GM23338 (cell line): ENCODE measurements at regions not wholly inside any gene's neighbourhood (a gene's known extent, or its start where the extent isn't known, plus 50 kb on each side); places are given as distances from the start of the nearest gene placed in this dataset.

Source experiments
- ATAC-seq: fragments of 200-7000 bp; cut with Tn5 transposase; 3 replicates; pipeline ENCODE4 v1.9.1; 2020
- DNase-seq: peaks from one replicate; pipeline ENCODE4 v3.0.0-alpha.2; 2015; ENCODE audit warnings: low spot score
- H2AFZ ChIP-seq: fragments of 200-600 bp; sonication (generic); 2 replicates; pipeline ENCODE4 v1.8.0; 2016; ENCODE audit warnings: antibody characterized with exemption, mild to moderate bottlenecking, moderate library complexity
- H3F3A ChIP-seq: fragments of 200-600 bp; sonication (generic); replicated peaks from 2 replicates; pipeline ENCODE4 v1.8.0; 2017; ENCODE audit warnings: antibody characterized with exemption, mixed run types, low read depth
- H3K27ac ChIP-seq: fragments of 200-600 bp; sonication (generic); 2 replicates; pipeline ENCODE4 v1.6.1; 2016; ENCODE audit warnings: low read depth
- H3K27me3 ChIP-seq: fragments of 200-600 bp; sonication (generic); 2 replicates; pipeline ENCODE4 v1.8.0; 2016; ENCODE audit warnings: mild to moderate bottlenecking, mixed run types, moderate library complexity; ENCODE audit not compliant: insufficient read depth
- H3K36me3 ChIP-seq: fragments of 200-600 bp; sonication (generic); 2 replicates; pipeline ENCODE4 v1.8.0; 2016; ENCODE audit warnings: mild to moderate bottlenecking; ENCODE audit not compliant: insufficient read depth
- H3K4me1 ChIP-seq: fragments of 200-600 bp; sonication (generic); 2 replicates; pipeline ENCODE4 v1.8.0; 2016; ENCODE audit warnings: mild to moderate bottlenecking, moderate library complexity; ENCODE audit not compliant: insufficient read depth
- H3K4me2 ChIP-seq: fragments of 200-600 bp; sonication (generic); 2 replicates; pipeline ENCODE4 v1.7.1; 2017; ENCODE audit warnings: mixed run types
- H3K4me3 ChIP-seq: fragments of 200-600 bp; sonication (generic); 2 replicates; pipeline ENCODE4 v1.6.1; 2016; ENCODE audit warnings: mixed run types
- H3K79me2 ChIP-seq: fragments of 200-600 bp; sonication (generic); replicated peaks from 2 replicates; pipeline ENCODE4 v1.8.0; 2017; ENCODE audit warnings: mild to moderate bottlenecking; ENCODE audit not compliant: insufficient read depth
- H3K9me2 ChIP-seq: fragments of 200-600 bp; sonication (generic); 2 replicates; pipeline ENCODE4 v1.8.0; 2017; ENCODE audit not compliant: insufficient read depth
- H4K20me1 ChIP-seq: fragments of 200-600 bp; sonication (generic); replicated peaks from 2 replicates; pipeline ENCODE4 v1.8.0; 2017; ENCODE audit warnings: mild to moderate bottlenecking; ENCODE audit not compliant: insufficient read depth
- H3K27ac Mint-ChIP-seq: 2 replicates; pipeline ENCODE4 v1.8.0; 2020; ENCODE audit warnings: inconsistent platforms, mild to moderate bottlenecking, moderate library complexity, mixed read lengths
- H3K27me3 Mint-ChIP-seq: 3 replicates; pipeline ENCODE4 v1.8.0; 2022; ENCODE audit warnings: low read depth, mild to moderate bottlenecking, moderate library complexity, mixed read lengths, inconsistent platforms; ENCODE audit not compliant: insufficient read depth, poor library complexity
- H3K36me3 Mint-ChIP-seq: 3 replicates; pipeline ENCODE4 v1.8.0; 2021; ENCODE audit warnings: low read depth, mild to moderate bottlenecking, inconsistent platforms, moderate library complexity, mixed read lengths
- H3K4me1 Mint-ChIP-seq: 3 replicates; pipeline ENCODE4 v1.8.0; 2020; ENCODE audit warnings: mild to moderate bottlenecking, inconsistent platforms, mixed read lengths
- H3K4me3 Mint-ChIP-seq: 3 replicates; pipeline ENCODE4 v1.8.0; 2021; ENCODE audit warnings: moderate library complexity, mild to moderate bottlenecking, inconsistent platforms, mixed read lengths
- H3K9me3 Mint-ChIP-seq: 3 replicates; pipeline ENCODE4 v1.8.0; 2020; ENCODE audit warnings: moderate library complexity, mild to moderate bottlenecking, inconsistent platforms, mixed read lengths
- CREB1 ChIP-seq: fragments of 250-450 bp; sonication (Bioruptor Pico); IDR thresholded peaks from 2 replicates; pipeline ENCODE4 v1.5.0; 2020; ENCODE audit warnings: low read depth, mild to moderate bottlenecking, moderate library complexity
- EZH2 ChIP-seq: fragments of 200-600 bp; sonication (generic); IDR thresholded peaks from one replicate; pipeline ENCODE4 v1.8.0; 2017; ENCODE audit warnings: antibody characterized with exemption, mild to moderate bottlenecking, low read depth; ENCODE audit not compliant: unreplicated experiment
- EZH2phosphoT487 ChIP-seq: fragments of 200-600 bp; sonication (generic); IDR thresholded peaks from one replicate; pipeline ENCODE4 v1.8.1; 2018; ENCODE audit warnings: antibody characterized with exemption; ENCODE audit not compliant: unreplicated experiment
- JUNB ChIP-seq: IDR thresholded peaks from one replicate; pipeline ENCODE4 v1.6.1; 2016; ENCODE audit warnings: antibody characterized with exemption; ENCODE audit not compliant: unreplicated experiment
- NANOG ChIP-seq: IDR thresholded peaks from 2 replicates; pipeline ENCODE4 v1.6.1; 2016; ENCODE audit warnings: antibody characterized with exemption, borderline replicate concordance
- POLR2AphosphoS5 ChIP-seq: IDR thresholded peaks from 2 replicates; pipeline ENCODE4 v1.6.1; 2016; ENCODE audit warnings: antibody characterized with exemption, low read depth
- STAT1 ChIP-seq: IDR thresholded peaks from one replicate; pipeline ENCODE4 v1.6.1; 2016; ENCODE audit warnings: antibody characterized with exemption; ENCODE audit not compliant: unreplicated experiment
- ZNF114 ChIP-seq: fragments of 250-450 bp; sonication (Bioruptor Pico); IDR thresholded peaks from 2 replicates; pipeline ENCODE4 v1.5.0; 2020; ENCODE audit warnings: mild to moderate bottlenecking, moderate library complexity
- ZNF331 ChIP-seq: fragments of 250-450 bp; sonication (Bioruptor Pico); IDR thresholded peaks from 2 replicates; pipeline ENCODE4 v1.5.0; 2020; ENCODE audit warnings: low read depth, mild to moderate bottlenecking, moderate library complexity
- TF ChIP-seq, protein P1 (sequence below): fragments of 250-450 bp; sonication (Bioruptor Pico); IDR thresholded peaks from 2 replicates; pipeline ENCODE4 v1.5.0; 2020; ENCODE audit warnings: mild to moderate bottlenecking, moderate library complexity
- TF ChIP-seq, protein P2 (sequence below), 2 experiments: fragments of 200-600 bp in 1 of 2; sonication (generic) in 1 of 2; conservative IDR thresholded peaks; 2 replicates each; pipeline versions ENCODE4 v1.5.1 to v1.6.1; 2016 to 2017; ENCODE audit warnings: antibody characterized with exemption in 2 of 2, low read depth in 2 of 2, mild to moderate bottlenecking in 2 of 2, moderate library complexity in 1 of 2
- TF ChIP-seq, protein P3 (sequence below): IDR thresholded peaks from one replicate; pipeline ENCODE4 v1.6.1; 2018; ENCODE audit warnings: antibody characterized with exemption; ENCODE audit not compliant: unreplicated experiment
- TF ChIP-seq, protein P4 (sequence below): IDR thresholded peaks from 2 replicates; pipeline ENCODE4 v1.6.1; 2016; ENCODE audit warnings: antibody characterized with exemption

DNA sequence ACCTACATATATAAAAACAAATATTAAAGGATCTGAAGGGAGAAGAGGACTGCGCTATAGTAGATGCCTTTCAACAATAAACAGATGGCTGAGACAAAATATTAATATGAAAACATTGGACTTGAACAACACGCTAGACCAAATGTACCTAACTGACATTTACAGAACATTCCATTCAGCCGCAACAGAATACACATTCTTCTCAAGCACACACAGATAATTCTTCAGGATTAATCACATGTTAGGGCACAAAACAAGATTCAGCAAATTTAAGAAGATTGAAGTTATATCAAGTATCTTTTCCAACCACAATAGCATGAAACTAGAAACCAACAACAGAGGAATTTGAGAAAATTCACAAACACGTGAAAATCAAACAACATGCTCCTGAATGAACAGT, 741.4 kb downstream of the ADGRL2 start:
- Mint-ChIP-seq H3K4me3 (no peak overlapping the region), H3K27me3 (no peaks in the 10 kb centered on the region), H3K27ac (no peak overlapping the region), H3K4me1 (no peaks in the 10 kb centered on the region), H3K36me3 (no peaks in the 10 kb centered on the region; the same call in 2 of the 3 replicates), H3K9me3 (no peaks in the 10 kb centered on the region; the same call in 2 of the 3 replicates)
- Histone ChIP-seq H3K9me2 (no peaks in the 10 kb centered on the region; the same call in 1 of the 2 replicates), H4K20me1 (no peaks in the 10 kb centered on the region), H3K27ac (no peak overlapping the region), H3K27me3 (no peaks in the 10 kb centered on the region), H3F3A (no peaks in the 10 kb centered on the region), H3K4me3 (no peak overlapping the region), H3K36me3 (no peaks in the 10 kb centered on the region), H2AFZ (no peak overlapping the region), H3K4me1 (no peaks in the 10 kb centered on the region), H3K4me2 (no peak overlapping the region), H3K79me2 (no peaks in the 10 kb centered on the region)
- TF ChIP-seq ZNF331, result no peak
- TF ChIP-seq STAT1, result no peak
- TF ChIP-seq ZNF114 (CRISPR knock-in tag), result no peak
- TF ChIP-seq EZH2phosphoT487, result no peak
- TF ChIP-seq, protein P1, sequence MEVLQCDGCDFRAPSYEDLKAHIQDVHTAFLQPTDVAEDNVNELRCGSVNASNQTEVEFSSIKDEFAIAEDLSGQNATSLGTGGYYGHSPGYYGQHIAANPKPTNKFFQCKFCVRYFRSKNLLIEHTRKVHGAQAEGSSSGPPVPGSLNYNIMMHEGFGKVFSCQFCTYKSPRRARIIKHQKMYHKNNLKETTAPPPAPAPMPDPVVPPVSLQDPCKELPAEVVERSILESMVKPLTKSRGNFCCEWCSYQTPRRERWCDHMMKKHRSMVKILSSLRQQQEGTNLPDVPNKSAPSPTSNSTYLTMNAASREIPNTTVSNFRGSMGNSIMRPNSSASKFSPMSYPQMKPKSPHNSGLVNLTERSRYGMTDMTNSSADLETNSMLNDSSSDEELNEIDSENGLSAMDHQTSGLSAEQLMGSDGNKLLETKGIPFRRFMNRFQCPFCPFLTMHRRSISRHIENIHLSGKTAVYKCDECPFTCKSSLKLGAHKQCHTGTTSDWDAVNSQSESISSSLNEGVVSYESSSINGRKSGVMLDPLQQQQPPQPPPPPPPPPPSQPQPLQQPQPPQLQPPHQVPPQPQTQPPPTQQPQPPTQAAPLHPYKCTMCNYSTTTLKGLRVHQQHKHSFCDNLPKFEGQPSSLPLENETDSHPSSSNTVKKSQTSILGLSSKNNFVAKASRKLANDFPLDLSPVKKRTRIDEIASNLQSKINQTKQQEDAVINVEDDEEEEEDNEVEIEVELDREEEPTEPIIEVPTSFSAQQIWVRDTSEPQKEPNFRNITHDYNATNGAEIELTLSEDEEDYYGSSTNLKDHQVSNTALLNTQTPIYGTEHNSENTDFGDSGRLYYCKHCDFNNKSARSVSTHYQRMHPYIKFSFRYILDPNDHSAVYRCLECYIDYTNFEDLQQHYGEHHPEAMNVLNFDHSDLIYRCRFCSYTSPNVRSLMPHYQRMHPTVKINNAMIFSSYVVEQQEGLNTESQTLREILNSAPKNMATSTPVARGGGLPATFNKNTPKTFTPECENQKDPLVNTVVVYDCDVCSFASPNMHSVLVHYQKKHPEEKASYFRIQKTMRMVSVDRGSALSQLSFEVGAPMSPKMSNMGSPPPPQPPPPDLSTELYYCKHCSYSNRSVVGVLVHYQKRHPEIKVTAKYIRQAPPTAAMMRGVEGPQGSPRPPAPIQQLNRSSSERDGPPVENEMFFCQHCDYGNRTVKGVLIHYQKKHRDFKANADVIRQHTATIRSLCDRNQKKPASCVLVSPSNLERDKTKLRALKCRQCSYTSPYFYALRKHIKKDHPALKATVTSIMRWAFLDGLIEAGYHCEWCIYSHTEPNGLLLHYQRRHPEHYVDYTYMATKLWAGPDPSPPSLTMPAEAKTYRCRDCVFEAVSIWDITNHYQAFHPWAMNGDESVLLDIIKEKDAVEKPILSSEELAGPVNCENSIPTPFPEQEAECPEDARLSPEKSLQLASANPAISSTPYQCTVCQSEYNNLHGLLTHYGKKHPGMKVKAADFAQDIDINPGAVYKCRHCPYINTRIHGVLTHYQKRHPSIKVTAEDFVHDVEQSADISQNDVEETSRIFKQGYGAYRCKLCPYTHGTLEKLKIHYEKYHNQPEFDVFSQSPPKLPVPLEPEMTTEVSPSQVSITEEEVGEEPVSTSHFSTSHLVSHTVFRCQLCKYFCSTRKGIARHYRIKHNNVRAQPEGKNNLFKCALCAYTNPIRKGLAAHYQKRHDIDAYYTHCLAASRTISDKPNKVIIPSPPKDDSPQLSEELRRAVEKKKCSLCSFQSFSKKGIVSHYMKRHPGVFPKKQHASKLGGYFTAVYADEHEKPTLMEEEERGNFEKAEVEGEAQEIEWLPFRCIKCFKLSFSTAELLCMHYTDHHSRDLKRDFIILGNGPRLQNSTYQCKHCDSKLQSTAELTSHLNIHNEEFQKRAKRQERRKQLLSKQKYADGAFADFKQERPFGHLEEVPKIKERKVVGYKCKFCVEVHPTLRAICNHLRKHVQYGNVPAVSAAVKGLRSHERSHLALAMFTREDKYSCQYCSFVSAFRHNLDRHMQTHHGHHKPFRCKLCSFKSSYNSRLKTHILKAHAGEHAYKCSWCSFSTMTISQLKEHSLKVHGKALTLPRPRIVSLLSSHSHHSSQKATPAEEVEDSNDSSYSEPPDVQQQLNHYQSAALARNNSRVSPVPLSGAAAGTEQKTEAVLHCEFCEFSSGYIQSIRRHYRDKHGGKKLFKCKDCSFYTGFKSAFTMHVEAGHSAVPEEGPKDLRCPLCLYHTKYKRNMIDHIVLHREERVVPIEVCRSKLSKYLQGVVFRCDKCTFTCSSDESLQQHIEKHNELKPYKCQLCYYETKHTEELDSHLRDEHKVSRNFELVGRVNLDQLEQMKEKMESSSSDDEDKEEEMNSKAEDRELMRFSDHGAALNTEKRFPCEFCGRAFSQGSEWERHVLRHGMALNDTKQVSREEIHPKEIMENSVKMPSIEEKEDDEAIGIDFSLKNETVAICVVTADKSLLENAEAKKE (CRISPR knock-in tag), result no peak
- TF ChIP-seq EZH2, result no peak
- no peak for TF ChIP-seq CREB1
- TF ChIP-seq NANOG, result no peak
- TF ChIP-seq POLR2AphosphoS5, result no peak
- no peak for TF ChIP-seq JUNB
- TF ChIP-seq, protein P2, sequence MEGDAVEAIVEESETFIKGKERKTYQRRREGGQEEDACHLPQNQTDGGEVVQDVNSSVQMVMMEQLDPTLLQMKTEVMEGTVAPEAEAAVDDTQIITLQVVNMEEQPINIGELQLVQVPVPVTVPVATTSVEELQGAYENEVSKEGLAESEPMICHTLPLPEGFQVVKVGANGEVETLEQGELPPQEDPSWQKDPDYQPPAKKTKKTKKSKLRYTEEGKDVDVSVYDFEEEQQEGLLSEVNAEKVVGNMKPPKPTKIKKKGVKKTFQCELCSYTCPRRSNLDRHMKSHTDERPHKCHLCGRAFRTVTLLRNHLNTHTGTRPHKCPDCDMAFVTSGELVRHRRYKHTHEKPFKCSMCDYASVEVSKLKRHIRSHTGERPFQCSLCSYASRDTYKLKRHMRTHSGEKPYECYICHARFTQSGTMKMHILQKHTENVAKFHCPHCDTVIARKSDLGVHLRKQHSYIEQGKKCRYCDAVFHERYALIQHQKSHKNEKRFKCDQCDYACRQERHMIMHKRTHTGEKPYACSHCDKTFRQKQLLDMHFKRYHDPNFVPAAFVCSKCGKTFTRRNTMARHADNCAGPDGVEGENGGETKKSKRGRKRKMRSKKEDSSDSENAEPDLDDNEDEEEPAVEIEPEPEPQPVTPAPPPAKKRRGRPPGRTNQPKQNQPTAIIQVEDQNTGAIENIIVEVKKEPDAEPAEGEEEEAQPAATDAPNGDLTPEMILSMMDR (conservative IDR thresholded peaks at IDR 0.05; ENCODE audit: low read depth in 2 of 2), result no peak
- TF ChIP-seq, protein P3, sequence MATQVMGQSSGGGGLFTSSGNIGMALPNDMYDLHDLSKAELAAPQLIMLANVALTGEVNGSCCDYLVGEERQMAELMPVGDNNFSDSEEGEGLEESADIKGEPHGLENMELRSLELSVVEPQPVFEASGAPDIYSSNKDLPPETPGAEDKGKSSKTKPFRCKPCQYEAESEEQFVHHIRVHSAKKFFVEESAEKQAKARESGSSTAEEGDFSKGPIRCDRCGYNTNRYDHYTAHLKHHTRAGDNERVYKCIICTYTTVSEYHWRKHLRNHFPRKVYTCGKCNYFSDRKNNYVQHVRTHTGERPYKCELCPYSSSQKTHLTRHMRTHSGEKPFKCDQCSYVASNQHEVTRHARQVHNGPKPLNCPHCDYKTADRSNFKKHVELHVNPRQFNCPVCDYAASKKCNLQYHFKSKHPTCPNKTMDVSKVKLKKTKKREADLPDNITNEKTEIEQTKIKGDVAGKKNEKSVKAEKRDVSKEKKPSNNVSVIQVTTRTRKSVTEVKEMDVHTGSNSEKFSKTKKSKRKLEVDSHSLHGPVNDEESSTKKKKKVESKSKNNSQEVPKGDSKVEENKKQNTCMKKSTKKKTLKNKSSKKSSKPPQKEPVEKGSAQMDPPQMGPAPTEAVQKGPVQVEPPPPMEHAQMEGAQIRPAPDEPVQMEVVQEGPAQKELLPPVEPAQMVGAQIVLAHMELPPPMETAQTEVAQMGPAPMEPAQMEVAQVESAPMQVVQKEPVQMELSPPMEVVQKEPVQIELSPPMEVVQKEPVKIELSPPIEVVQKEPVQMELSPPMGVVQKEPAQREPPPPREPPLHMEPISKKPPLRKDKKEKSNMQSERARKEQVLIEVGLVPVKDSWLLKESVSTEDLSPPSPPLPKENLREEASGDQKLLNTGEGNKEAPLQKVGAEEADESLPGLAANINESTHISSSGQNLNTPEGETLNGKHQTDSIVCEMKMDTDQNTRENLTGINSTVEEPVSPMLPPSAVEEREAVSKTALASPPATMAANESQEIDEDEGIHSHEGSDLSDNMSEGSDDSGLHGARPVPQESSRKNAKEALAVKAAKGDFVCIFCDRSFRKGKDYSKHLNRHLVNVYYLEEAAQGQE, result no peak
- TF ChIP-seq, protein P4, sequence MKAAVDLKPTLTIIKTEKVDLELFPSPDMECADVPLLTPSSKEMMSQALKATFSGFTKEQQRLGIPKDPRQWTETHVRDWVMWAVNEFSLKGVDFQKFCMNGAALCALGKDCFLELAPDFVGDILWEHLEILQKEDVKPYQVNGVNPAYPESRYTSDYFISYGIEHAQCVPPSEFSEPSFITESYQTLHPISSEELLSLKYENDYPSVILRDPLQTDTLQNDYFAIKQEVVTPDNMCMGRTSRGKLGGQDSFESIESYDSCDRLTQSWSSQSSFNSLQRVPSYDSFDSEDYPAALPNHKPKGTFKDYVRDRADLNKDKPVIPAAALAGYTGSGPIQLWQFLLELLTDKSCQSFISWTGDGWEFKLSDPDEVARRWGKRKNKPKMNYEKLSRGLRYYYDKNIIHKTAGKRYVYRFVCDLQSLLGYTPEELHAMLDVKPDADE, result no peak
- DNase-seq (no peak), ATAC-seq (no peak)
